Left colon (tissue), 2 donors: ENCODE measurements at regions not wholly inside any gene's neighbourhood (a gene's known extent, or its start where the extent isn't known, plus 50 kb on each side); places are given as distances from the start of the nearest gene placed in this dataset.
A peak's percentile ranks its signal among the peaks of the same experiment; 100 is the strongest.

Source experiments
- ATAC-seq: fragments of 200-7000 bp; cut with Tn5 transposase; one replicate; pipeline ENCODE4 v1.9.1; 2020; ENCODE audit warnings: mild to moderate bottlenecking, moderate library complexity
- DNase-seq, 2 donors: peaks; one replicate each; pipeline ENCODE4 v3.0.0-alpha.2; 2020
- intact Hi-C, 2 donors: fragments of 100-400 bp; cut with DNase I in 1 of 2; cut with micrococcal nuclease in 1 of 2; formaldehyde crosslinking; loops; one replicate each; pipeline versions ENCODE4 v1.11.2 to v1.14.0; 2022; cut with DNase I, micrococcal nuclease
- donor health status: DM: no; HTN: no; CAD: no.
- donor health status: DM: yes; HTN: yes; CAD: no.

DNA sequence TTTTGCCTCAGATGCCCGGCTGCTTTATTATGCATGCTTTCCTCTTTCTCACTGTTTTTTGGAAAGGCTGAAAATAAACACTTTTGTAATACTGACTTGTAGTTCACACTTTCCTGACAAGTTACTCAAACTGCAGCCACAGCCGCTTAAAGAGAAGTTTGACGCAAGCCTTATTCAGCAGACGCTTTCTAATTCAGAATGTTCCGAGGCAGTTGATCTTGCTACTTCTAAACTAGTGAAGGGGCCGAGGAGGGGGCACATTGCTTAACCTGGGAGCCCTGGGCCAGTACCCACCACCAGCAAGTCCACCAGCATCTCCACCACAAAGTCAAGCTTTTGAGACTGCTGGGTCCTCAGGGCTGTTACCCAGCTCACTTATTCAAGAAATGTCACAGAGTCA lies 71.8 kb upstream of the SPRED2 start:
- intact Hi-C loops, result no loop called here

DNA sequence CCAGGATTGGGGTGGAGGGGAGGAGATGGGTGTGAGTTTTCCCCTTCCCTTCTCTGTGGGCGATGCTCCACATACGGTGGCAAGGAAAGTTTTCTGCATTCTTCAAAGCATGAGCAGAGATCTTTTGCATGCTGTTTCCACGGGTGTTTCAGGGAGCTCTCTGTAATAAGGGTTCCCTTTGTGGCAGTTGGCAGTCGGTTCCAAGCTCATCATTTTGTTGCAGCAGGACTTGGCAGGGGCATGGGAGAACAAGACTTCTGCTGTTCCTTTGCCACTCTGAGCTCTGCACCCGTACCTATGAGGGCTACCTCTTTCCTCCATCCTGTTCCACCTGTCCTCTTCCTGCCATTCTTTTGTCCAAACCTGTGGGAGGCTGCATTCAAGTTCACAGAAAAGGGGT lies 71.3 kb upstream of the SPRED2 start:
- no peak for DNase-seq
- no peak for ATAC-seq
- intact Hi-C loops, result no loop called here

More for the DNA sequence above, 71.8 kb upstream of the SPRED2 start:
- DNase-seq, result no peak
- no peak for ATAC-seq

DNA sequence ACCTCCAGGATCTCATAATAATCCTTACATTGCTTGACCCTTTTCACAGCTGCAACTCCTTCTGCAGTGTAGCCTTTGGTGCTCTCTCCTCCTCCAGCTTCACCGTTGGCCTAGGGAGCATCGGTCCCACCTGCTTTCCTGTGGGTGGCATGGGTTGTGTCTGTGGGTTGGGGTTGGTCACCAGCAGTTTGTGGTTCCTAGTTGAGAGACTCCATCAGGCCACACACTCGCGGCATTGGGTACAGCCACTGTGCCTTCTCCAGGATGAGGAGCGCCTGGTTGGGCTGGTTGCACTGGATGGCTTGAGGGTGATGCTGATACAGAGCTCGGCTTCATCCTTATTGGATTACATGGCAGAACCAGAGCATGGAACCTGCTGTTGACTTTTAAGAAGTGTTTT lies 69.4 kb upstream of the SPRED2 start:
- no peak for DNase-seq
- intact Hi-C loops, result no loop called here
- ATAC-seq, result no peak

- ATAC-seq, result no peak
- DNase-seq, result no peak
- intact Hi-C loops, result no loop called here
These were observed 68.7 kb upstream of the SPRED2 start for GRCh38 chr2:65501074-65501473.

DNA sequence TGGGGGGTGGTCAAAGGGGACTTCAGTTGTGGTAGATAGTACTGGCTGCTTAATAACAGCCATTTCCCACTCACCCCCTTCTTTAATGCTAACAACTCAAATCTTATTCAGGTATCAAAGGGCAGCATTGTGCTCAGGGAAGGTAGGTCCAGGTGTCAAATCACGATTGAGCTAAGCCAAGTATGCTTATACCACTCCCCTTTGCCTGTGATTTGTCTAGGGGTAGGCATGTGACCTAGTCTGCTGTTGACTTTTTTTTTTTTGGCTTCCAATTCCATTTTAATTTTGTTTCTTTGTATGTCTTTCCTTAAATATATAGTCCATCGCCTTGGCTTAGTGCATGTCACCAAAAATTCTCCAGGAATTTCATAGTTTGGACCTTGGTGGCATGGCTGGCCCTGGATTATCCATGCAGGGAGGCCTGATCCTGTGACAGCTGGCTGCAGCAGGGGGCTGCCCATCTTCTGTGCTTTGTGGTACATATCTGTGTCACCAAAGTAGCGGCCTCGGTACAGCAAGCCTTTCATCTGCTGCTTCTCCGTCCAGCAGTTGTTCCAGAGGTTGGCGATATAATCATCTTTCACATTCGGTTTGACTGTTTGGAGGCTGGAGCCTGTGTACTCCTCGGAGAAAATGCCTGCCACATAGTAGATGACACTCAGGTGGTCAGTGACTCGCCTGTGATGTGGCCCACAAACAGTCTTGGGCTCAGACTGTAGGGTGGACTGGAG lies 68.1 kb upstream of the SPRED2 start:
- ATAC-seq (no peak), DNase-seq (no peak)
- intact Hi-C loops, result no loop called here

- intact Hi-C loops, result no loop called here
- DNase-seq, result no peak
- ATAC-seq, result no peak
These were observed 66.8 kb upstream of the SPRED2 start for GRCh38 chr2:65499216-65499615.

- ATAC-seq (no peak), DNase-seq (no peak)
- intact Hi-C loops, result no loop called here
These were observed 66.0 kb upstream of the SPRED2 start for GRCh38 chr2:65498396-65498795.

GRCh38 chr2:65495251-65495877 lies 63.0 kb upstream of the SPRED2 start:
- no peak for ATAC-seq
- no peak for DNase-seq
- intact Hi-C loops, result no loop called here

DNA sequence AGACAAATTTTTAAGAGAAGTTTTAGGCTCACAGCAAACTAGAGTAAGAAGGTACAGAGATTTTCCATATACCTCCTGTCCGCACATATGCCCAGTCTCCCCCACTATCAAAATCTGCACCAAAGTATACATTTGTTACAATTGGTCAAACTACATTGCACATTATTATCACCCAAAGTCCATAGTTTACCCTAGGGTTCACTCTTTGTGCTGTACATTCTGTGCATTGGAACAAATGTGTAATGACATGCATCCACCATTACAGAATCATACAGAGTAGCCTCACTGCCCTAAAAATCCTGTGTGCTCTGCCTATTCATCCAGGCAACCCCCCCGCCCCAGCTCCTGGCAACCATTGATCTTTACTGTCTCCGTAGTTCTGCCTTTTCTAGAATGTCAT lies 61.7 kb upstream of the SPRED2 start:
- intact Hi-C loops, result no loop called here
- ATAC-seq (no peak), DNase-seq (no peak)

DNA sequence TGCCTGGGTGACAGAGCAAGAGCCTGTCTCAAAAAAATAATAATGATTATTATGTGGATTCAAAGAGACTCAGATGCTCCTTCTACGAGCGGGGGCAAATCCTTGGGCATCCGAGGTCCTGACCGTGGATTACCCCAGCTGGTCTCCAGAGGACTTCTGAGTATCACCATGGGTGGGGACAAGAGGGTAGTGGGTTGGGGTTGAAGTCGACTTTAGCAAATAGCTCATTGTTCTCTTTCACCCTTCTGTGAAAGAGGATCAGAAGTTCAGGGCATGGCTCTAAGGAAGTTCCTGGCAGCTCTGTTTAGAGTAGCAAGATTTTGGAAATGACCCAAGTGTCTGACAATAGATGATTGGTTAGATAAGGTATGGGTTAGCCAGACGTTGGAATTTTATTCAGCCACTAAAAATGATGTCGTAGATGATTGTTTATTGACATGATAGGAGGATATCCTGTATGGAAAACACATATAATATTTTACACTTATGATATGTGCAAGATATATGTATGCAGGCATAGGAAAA lies 59.0 kb upstream of the SPRED2 start:
- peak; percentile 79 for ATAC-seq
- no peak for DNase-seq
- intact Hi-C loops, result no loop called here

DNA sequence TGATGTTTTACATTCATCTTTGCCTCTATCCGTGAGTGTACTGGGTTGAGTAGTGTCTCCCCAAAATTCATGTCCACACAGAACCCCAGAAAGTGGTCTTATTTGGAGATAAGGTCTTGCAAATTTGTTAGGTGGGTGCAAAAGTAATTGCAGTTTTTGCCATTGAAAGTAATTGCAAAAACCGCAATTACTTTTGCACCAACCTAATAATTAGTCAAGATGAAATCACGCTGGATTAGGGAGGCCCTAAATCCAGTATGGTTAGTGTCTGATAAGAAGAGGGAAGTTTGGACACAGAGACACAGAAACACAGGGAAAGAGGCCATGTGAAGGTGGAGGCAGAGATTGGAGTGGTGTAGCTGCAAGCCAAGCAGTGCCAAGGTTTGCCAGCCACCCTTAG lies 57.8 kb upstream of the SPRED2 start:
- no peak for ATAC-seq
- no peak for DNase-seq
- intact Hi-C loops, result no loop called here

DNA sequence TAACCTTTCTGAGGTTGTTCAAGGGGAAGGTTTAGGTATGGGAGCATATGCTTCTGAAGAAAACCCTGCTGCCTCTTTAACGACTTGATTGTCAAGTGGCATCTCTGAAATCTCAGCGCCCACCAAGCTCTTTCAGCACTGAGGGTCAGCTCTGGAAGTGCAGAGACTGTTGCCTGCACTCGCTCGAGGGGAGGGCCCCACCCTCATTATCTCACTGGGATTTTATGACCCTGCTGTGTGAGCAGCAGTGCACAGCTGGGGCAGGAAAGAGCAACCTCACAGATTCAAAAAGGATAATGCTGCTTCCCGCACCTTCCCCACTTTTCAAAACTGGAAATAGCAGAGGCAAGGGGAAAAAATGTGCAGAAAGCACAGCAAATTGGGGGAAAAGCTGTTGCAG lies 56.9 kb upstream of the SPRED2 start:
- intact Hi-C loops, result no loop called here
- DNase-seq, result peak in 1 of 2 donors; percentile 45
- ATAC-seq, result peak; percentile 93

DNA sequence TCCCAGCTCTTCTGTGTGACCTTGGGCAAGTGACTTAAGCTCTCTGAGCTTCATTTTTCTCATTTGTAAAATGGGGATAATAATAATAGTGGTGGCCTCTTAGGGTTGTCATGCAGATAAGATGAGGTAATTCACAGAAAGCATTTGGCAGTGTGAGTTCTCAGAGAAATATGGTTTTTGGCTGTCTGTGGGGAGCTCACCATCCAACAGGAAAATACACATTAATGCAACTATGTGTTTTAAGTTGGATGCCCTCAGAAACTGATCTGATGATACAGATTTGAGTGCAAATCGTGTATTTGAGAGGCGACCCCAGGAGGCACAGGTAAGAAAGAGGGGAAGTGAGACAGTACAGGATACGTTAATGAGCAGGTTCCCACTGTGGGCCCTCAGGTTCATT lies 56.1 kb upstream of the SPRED2 start:
- no peak for DNase-seq
- no peak for ATAC-seq
- intact Hi-C loops, result no loop called here

DNA sequence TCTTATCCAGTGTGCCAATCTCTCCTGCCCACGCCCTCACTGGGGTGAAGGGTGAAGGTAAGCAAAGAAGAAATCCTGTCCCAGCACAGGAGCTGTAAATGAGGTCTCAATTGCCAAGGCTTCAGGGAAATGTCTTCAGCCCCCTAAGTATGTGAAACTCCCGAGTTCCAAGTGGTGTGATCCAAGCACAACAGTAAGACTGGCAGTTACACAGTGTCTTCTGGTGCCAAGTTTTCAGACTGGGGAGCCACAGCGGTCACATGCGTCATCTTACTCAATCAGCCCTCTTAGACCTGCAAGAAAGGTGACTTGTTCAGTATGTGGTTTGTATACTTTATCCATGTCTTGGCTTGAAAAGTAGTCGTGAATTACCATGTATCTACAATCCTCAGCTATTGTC lies 55.0 kb upstream of the SPRED2 start:
- intact Hi-C loops, result no loop called here
- DNase-seq (no peak), ATAC-seq (no peak)

GRCh38 chr2:65486802-65487201 lies 54.4 kb upstream of the SPRED2 start:
- ATAC-seq, result no peak
- no peak for DNase-seq
- intact Hi-C loops, result no loop called here

GRCh38 chr2:65486282-65486681 lies 53.9 kb upstream of the SPRED2 start:
- DNase-seq (no peak), ATAC-seq (no peak)
- intact Hi-C loops, result no loop called here

DNA sequence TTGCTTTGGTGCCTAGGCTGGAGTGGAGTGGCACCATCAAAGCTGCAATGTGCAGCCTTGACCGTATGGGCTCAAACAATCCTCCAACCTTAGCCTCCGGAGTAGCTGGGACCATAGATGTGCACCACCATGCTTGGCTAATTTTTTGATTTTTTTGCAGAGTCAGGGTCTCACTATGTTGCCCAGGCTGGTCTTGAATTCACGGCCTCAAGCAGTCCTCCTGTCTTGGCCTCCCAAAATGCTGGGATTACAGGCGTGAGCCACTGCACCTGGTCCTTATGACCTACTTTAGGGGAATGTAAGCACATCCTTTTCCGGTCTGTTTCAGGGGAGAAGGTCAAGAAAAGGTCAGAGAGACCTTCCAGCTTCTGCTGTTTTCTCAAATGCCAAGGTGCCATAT lies 53.4 kb upstream of the SPRED2 start:
- ATAC-seq (no peak), DNase-seq (no peak)
- intact Hi-C loops, result no loop called here

GRCh38 chr2:65483763-65484162 lies 51.4 kb upstream of the SPRED2 start:
- ATAC-seq (no peak), DNase-seq (no peak)
- intact Hi-C loops, result no loop called here

- intact Hi-C loops, result no loop called here
- ATAC-seq, result no peak
These were observed 50.6 kb upstream of the SPRED2 start for GRCh38 chr2:65482971-65483370.

More at GRCh38 chr2:65482971-65483370, 50.6 kb upstream of the SPRED2 start:
- DNase-seq, result no peak
